ENCODE measurements at regions not wholly inside any gene's neighbourhood (a gene's known extent, or its start where the extent isn't known, plus 50 kb on each side); places are given as distances from the start of the nearest gene placed in this dataset.

GRCh38 chr2:234318361-234318760 is 178.5 kb downstream of the ARL4C start:
- TF ChIP-seq CTCF (IDR thresholded peaks at IDR 0.05) (no peak), POLR2A (IDR thresholded peaks at IDR 0.05) (no peak)

Measured in body of pancreas (tissue), 4 donors.